Urinary bladder (tissue), 3 donors: ENCODE measurements at regions not wholly inside any gene's neighbourhood (a gene's known extent, or its start where the extent isn't known, plus 50 kb on each side); places are given as distances from the start of the nearest gene placed in this dataset.

Experiments used
- DNase-seq: peaks from one replicate; pipeline ENCODE4 v3.0.0-alpha.2; 2015; ENCODE audit errors: extremely low spot score
- H3K27ac ChIP-seq: one replicate; pipeline ENCODE4 v1.5.1; 2013; ENCODE audit warnings: low read depth, mild to moderate bottlenecking, moderate library complexity
- H3K36me3 ChIP-seq: one replicate; pipeline ENCODE4 v1.6.1; 2013; ENCODE audit warnings: mild to moderate bottlenecking, moderate library complexity; ENCODE audit not compliant: insufficient read depth
- H3K4me1 ChIP-seq: one replicate; pipeline ENCODE4 v1.6.1; 2013; ENCODE audit warnings: mild to moderate bottlenecking, moderate library complexity; ENCODE audit not compliant: insufficient read depth
- H3K4me3 ChIP-seq: one replicate; pipeline ENCODE4 v1.5.1; 2013; ENCODE audit warnings: low read depth, low read length
- WGBS: extraction: QIAGEN DNeasy Blood & Tissue Kit; methylation state at CpG from one replicate; pipeline ENCODE4 v1.1.7; 2013; 5-methylcytosine and 5-hydroxymethylcytosine counted together
- donor health status: healthy with polysubstance abuse.
- donor health status: healthy.

GRCh38 chr10:113463777-113464176 lies 89.1 kb upstream of the HABP2 start:
- no peak overlapping the region for H3K27ac ChIP-seq
- H3K36me3 ChIP-seq: no peaks in the 10 kb centered on the region
- peak; percentile 51 for DNase-seq
- H3K4me1 ChIP-seq: no peaks in the 10 kb centered on the region
- no peak overlapping the region for H3K4me3 ChIP-seq
- WGBS: 19% methylated on average over 3 of the region's 3 CpGs

GRCh38 chr10:113469796-113470195 lies 83.1 kb upstream of the HABP2 start:
- WGBS: 94% methylated on average over 3 of the region's 3 CpGs

GRCh38 chr10:113470372-113471240 lies 82.2 kb upstream of the HABP2 start:
- Histone ChIP-seq H3K4me3 (no peak overlapping the region), H3K36me3 (no peaks in the 10 kb centered on the region), H3K4me1 (no peaks in the 10 kb centered on the region), H3K27ac (no peak overlapping the region)
- 91% methylated on average over 5 of the region's 5 CpGs for WGBS
- DNase-seq: no peak

More at GRCh38 chr10:113469796-113470195, 83.1 kb upstream of the HABP2 start:
- H3K27ac ChIP-seq: no peak overlapping the region
- no peak for DNase-seq
- no peak overlapping the region for H3K4me3 ChIP-seq
- H3K36me3 ChIP-seq: no peaks in the 10 kb centered on the region
- H3K4me1 ChIP-seq: no peaks in the 10 kb centered on the region

GRCh38 chr10:113471241-113471996 lies 81.4 kb upstream of the HABP2 start:
- no peak for DNase-seq
- 87% methylated on average over 6 of the region's 6 CpGs for WGBS
- Histone ChIP-seq H3K4me3 (no peak overlapping the region), H3K36me3 (no peaks in the 10 kb centered on the region), H3K4me1 (no peaks in the 10 kb centered on the region), H3K27ac (no peak overlapping the region)

GRCh38 chr10:113473011-113473410 lies 79.8 kb upstream of the HABP2 start:
- H3K27ac ChIP-seq: no peak overlapping the region
- no peaks in the 10 kb centered on the region for H3K4me1 ChIP-seq
- H3K4me3 ChIP-seq: no peak overlapping the region
- H3K36me3 ChIP-seq: no peaks in the 10 kb centered on the region
- WGBS: 74% methylated on average over 1 of the region's 1 CpG
- no peak for DNase-seq

- WGBS: 85% methylated on average over 3 of the region's 3 CpGs
- Histone ChIP-seq H3K36me3 (no peaks in the 10 kb centered on the region), H3K4me1 (no peaks in the 10 kb centered on the region), H3K4me3 (no peak overlapping the region), H3K27ac (no peak overlapping the region)
- DNase-seq: no peak
Observed at GRCh38 chr10:113473851-113474250, 79.0 kb upstream of the HABP2 start.

GRCh38 chr10:113474752-113475151 lies 78.1 kb upstream of the HABP2 start:
- no peak overlapping the region for H3K4me3 ChIP-seq
- 60% methylated on average over 2 of the region's 2 CpGs for WGBS
- no peak for DNase-seq
- no peaks in the 10 kb centered on the region for H3K36me3 ChIP-seq
- no peaks in the 10 kb centered on the region for H3K4me1 ChIP-seq
- no peak overlapping the region for H3K27ac ChIP-seq

GRCh38 chr10:113475381-113475807 lies 77.5 kb upstream of the HABP2 start:
- H3K4me3 ChIP-seq: no peak overlapping the region
- no peak for DNase-seq
- H3K27ac ChIP-seq: no peak overlapping the region
- no peaks in the 10 kb centered on the region for H3K4me1 ChIP-seq
- WGBS: 37% methylated on average over 4 of the region's 4 CpGs
- H3K36me3 ChIP-seq: no peaks in the 10 kb centered on the region

- no peak for DNase-seq
- no peak overlapping the region for H3K27ac ChIP-seq
- no peak overlapping the region for H3K4me3 ChIP-seq
- no peaks in the 10 kb centered on the region for H3K4me1 ChIP-seq
- H3K36me3 ChIP-seq: no peaks in the 10 kb centered on the region
- 52% methylated on average over 8 of the region's 8 CpGs for WGBS
Observed at GRCh38 chr10:113476191-113476590, 76.7 kb upstream of the HABP2 start.

GRCh38 chr10:113476673-113477072 lies 76.2 kb upstream of the HABP2 start:
- WGBS: 92% methylated on average over 5 of the region's 5 CpGs
- DNase-seq: no peak
- H3K4me3 ChIP-seq: no peak overlapping the region
- no peak overlapping the region for H3K27ac ChIP-seq
- no peaks in the 10 kb centered on the region for H3K36me3 ChIP-seq
- no peaks in the 10 kb centered on the region for H3K4me1 ChIP-seq

GRCh38 chr10:113477451-113477850 lies 75.4 kb upstream of the HABP2 start:
- no peak overlapping the region for H3K27ac ChIP-seq

GRCh38 chr10:113479346-113480080 lies 73.3 kb upstream of the HABP2 start:
- H3K4me3 ChIP-seq: no peak overlapping the region
- no peak for DNase-seq
- WGBS: 93% methylated on average over 9 of the region's 9 CpGs
- H3K27ac ChIP-seq: no peak overlapping the region
- no peaks in the 10 kb centered on the region for H3K36me3 ChIP-seq
- no peaks in the 10 kb centered on the region for H3K4me1 ChIP-seq

More at GRCh38 chr10:113477451-113477850, 75.4 kb upstream of the HABP2 start:
- Histone ChIP-seq H3K36me3 (no peaks in the 10 kb centered on the region), H3K4me3 (no peak overlapping the region), H3K4me1 (no peaks in the 10 kb centered on the region)
- no peak for DNase-seq
- WGBS: 96% methylated on average over 3 of the region's 3 CpGs

GRCh38 chr10:113480081-113480360 lies 72.8 kb upstream of the HABP2 start:
- Histone ChIP-seq H3K27ac (no peak overlapping the region), H3K4me3 (no peak overlapping the region), H3K4me1 (no peaks in the 10 kb centered on the region), H3K36me3 (no peaks in the 10 kb centered on the region)
- 59% methylated on average over 1 of the region's 1 CpG for WGBS
- DNase-seq: no peak
